ENCODE measurements at regions not wholly inside any gene's neighbourhood (a gene's known extent, or its start where the extent isn't known, plus 50 kb on each side); places are given as distances from the start of the nearest gene placed in this dataset.

DNA sequence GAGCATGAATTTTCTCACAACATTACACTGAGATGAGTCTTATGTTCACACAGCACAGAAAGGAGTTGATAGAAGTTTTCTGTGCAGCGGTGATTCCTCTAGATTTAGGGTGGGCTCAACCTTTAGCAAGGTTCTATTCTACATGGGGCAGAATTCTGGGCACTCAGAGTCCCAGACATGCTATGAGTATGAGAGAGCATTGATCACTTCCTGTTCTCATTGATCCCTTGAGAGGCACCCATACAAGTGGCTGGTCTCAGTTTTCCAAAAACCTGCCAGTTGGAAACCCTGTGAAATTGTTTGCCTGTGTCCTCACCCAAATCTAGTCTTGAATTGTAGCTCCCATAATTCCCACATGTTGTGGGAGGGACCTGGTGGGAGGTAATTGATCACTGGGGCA is 112.5 kb upstream of the NR2F2 start:
- WGBS (ENCODE audit: extremely low coverage, insufficient coverage, low lambda C conversion rate) = no CpG with 5 or more reads among the region's 1 CpG
- Histone ChIP-seq H3K56ac (ENCODE audit: low read length) (no peak overlapping the region), H3K79me2 (ENCODE audit: control insufficient read depth, insufficient read depth, low read length) (no peaks in the 10 kb centered on the region), H3K9ac (ENCODE audit: low read length) (no peak overlapping the region), H3K79me1 (ENCODE audit: low read length) (no peaks in the 10 kb centered on the region), H4K8ac (ENCODE audit: low read depth, low read length) (no peak overlapping the region), H3K4me3 (ENCODE audit: low read length) (no peak overlapping the region), H3K27ac (ENCODE audit: low read depth, low read length) (no peak overlapping the region), H3K4me2 (ENCODE audit: low read length) (no peak overlapping the region), H2BK15ac (replicated peaks; ENCODE audit: low read depth) (no peak overlapping the region), H4K5ac (ENCODE audit: low read length) (no peak overlapping the region), H3K36me3 (ENCODE audit: control insufficient read depth, insufficient read depth, low read length) (no peaks in the 10 kb centered on the region), H3K4ac (ENCODE audit: low read depth, low read length) (no peak overlapping the region), H3K23ac (ENCODE audit: low read length) (no peak overlapping the region), H3K27me3 (ENCODE audit: insufficient read depth, low read length, poor library complexity) (no peaks in the 10 kb centered on the region), H2BK5ac (ENCODE audit: low read length) (no peak overlapping the region), H2BK120ac (ENCODE audit: low read depth, low read length) (no peak overlapping the region), H3K4me1 (ENCODE audit: control insufficient read depth, low read depth, low read length) (no peaks in the 10 kb centered on the region), H3K18ac (ENCODE audit: low read length) (no peak overlapping the region), H2AK5ac (ENCODE audit: low read length) (no peak overlapping the region)
- no peak for DNase-seq

DNA sequence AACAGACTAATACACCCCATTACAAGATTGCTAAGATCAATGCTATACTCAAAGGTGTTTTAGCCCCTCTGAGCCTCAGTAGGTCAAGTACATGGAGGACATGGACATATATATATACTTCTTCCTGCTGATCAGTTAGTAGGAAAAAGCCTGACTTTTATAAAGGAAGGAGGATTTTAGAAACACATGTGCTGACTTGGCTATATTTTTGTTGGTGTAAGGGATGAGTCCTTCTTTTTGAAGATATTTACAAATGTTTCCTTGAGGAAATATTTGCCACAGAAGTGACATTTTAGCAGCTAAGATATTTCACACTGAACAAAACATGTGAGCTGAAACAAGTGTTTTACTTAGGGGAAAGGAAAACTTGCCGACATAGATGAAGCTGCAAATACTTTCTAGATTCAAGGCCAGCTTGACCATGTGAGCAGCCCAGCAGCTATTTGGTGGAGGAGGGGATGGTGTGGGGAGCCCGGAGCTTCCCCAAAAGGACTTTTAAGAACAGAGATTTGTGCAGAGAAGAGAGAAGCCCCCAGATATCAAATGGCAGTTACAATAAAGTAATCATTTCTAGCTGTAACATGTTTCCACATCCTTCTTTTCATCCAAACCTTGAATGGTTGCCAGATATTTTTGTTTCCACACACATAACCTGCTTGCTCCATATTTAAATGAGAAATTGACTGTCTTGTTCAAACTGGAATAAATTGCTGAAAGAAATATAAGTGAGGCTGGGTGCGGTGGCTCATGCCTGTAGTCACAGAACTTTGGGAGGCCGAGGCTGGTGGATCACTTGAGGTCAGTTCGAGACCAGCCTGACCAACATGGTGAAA is 111.7 kb upstream of the NR2F2 start:
- H3K4me1 ChIP-seq (ENCODE audit: control insufficient read depth, low read depth, low read length) = no peaks in the 10 kb centered on the region
- no peaks in the 10 kb centered on the region for H3K79me2 ChIP-seq (ENCODE audit: control insufficient read depth, insufficient read depth, low read length)
- H3K4me2 ChIP-seq (ENCODE audit: low read length) = no peak overlapping the region
- H4K5ac ChIP-seq (ENCODE audit: low read length) = no peak overlapping the region
- H3K9ac ChIP-seq (ENCODE audit: low read length) = no peak overlapping the region
- no CpG with 5 or more reads among the region's 5 CpGs for WGBS (ENCODE audit: extremely low coverage, insufficient coverage, low lambda C conversion rate)
- no peak overlapping the region for H3K23ac ChIP-seq (ENCODE audit: low read length)
- no peak for DNase-seq
- no peak overlapping the region for H3K27ac ChIP-seq (ENCODE audit: low read depth, low read length)
- no peaks in the 10 kb centered on the region for H3K79me1 ChIP-seq (ENCODE audit: low read length)
- no peak overlapping the region for H2BK120ac ChIP-seq (ENCODE audit: low read depth, low read length)
- no peaks in the 10 kb centered on the region for H3K27me3 ChIP-seq (ENCODE audit: insufficient read depth, low read length, poor library complexity)
- no peak overlapping the region for H3K56ac ChIP-seq (ENCODE audit: low read length)
- no peak overlapping the region for H4K8ac ChIP-seq (ENCODE audit: low read depth, low read length)
- no peaks in the 10 kb centered on the region for H3K36me3 ChIP-seq (ENCODE audit: control insufficient read depth, insufficient read depth, low read length)
- H2BK5ac ChIP-seq (ENCODE audit: low read length) = no peak overlapping the region
- no peak overlapping the region for H3K18ac ChIP-seq (ENCODE audit: low read length)
- H2AK5ac ChIP-seq (ENCODE audit: low read length) = no peak overlapping the region
- H2BK15ac ChIP-seq (replicated peaks; ENCODE audit: low read depth) = no peak overlapping the region
- no peak overlapping the region for H3K4ac ChIP-seq (ENCODE audit: low read depth, low read length)
- H3K4me3 ChIP-seq (ENCODE audit: low read length) = no peak overlapping the region

DNA sequence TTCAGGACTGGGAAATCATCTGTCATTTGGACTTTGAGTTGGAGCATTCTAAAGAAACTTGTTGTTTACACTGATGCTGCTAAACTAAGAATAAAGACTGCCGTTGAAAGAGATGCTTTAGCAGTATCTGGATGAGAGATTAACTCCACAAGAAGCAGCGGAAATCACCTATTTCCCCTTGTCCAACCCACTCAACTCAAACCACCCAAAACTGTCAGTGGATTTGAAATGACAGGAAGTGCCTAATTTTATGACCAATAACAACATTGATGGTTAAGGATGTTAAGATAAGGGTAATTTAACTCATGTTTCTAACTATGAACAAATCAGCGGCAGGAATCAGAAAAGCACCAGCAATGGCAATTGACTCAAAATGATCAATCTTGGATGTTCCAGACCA is 110.8 kb upstream of the NR2F2 start:
- Histone ChIP-seq H2BK5ac (ENCODE audit: low read length) (no peak overlapping the region), H3K27me3 (ENCODE audit: insufficient read depth, low read length, poor library complexity) (no peaks in the 10 kb centered on the region), H4K8ac (ENCODE audit: low read depth, low read length) (no peak overlapping the region), H3K27ac (ENCODE audit: low read depth, low read length) (no peak overlapping the region), H4K5ac (ENCODE audit: low read length) (no peak overlapping the region), H2BK15ac (replicated peaks; ENCODE audit: low read depth) (no peak overlapping the region), H3K23ac (ENCODE audit: low read length) (no peak overlapping the region), H3K4ac (ENCODE audit: low read depth, low read length) (no peak overlapping the region), H2AK5ac (ENCODE audit: low read length) (no peak overlapping the region), H3K18ac (ENCODE audit: low read length) (no peak overlapping the region), H3K79me2 (ENCODE audit: control insufficient read depth, insufficient read depth, low read length) (no peaks in the 10 kb centered on the region), H3K56ac (ENCODE audit: low read length) (no peak overlapping the region), H3K4me1 (ENCODE audit: control insufficient read depth, low read depth, low read length) (no peaks in the 10 kb centered on the region), H3K9ac (ENCODE audit: low read length) (no peak overlapping the region), H2BK120ac (ENCODE audit: low read depth, low read length) (no peak overlapping the region), H3K36me3 (ENCODE audit: control insufficient read depth, insufficient read depth, low read length) (no peaks in the 10 kb centered on the region), H3K4me3 (ENCODE audit: low read length) (no peak overlapping the region), H3K79me1 (ENCODE audit: low read length) (no peaks in the 10 kb centered on the region), H3K4me2 (ENCODE audit: low read length) (no peak overlapping the region)
- DNase-seq = no peak
- WGBS (ENCODE audit: extremely low coverage, insufficient coverage, low lambda C conversion rate) = no CpG with 5 or more reads among the region's 3 CpGs

DNA sequence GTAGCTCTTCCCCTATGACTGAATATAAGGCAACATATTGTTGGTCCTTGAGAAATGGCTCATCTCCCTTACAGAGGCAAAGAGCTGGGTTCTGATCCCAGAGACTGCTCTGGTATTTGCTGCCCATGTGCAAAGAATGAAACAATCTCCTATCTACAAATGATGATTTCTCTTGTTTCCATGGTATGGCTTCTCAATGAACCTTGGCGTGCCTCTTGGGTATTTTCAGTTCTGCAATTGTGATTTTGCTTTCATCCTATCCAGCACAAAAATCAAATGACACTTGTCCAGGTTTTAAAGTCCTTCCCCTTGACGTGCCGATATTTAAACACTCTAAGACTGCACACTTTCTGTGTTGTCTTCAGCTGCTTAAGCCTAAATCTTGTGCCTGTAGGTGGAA is 109.8 kb upstream of the NR2F2 start:
- Histone ChIP-seq H3K18ac (ENCODE audit: low read length) (no peak overlapping the region), H3K36me3 (ENCODE audit: control insufficient read depth, insufficient read depth, low read length) (no peaks in the 10 kb centered on the region), H3K56ac (ENCODE audit: low read length) (no peak overlapping the region), H4K5ac (ENCODE audit: low read length) (no peak overlapping the region), H3K4me2 (ENCODE audit: low read length) (no peak overlapping the region), H3K79me2 (ENCODE audit: control insufficient read depth, insufficient read depth, low read length) (no peaks in the 10 kb centered on the region), H3K79me1 (ENCODE audit: low read length) (no peaks in the 10 kb centered on the region), H4K8ac (ENCODE audit: low read depth, low read length) (no peak overlapping the region), H3K23ac (ENCODE audit: low read length) (no peak overlapping the region), H3K4me3 (ENCODE audit: low read length) (no peak overlapping the region), H2BK5ac (ENCODE audit: low read length) (no peak overlapping the region), H3K4me1 (ENCODE audit: control insufficient read depth, low read depth, low read length) (no peaks in the 10 kb centered on the region), H3K27me3 (ENCODE audit: insufficient read depth, low read length, poor library complexity) (no peaks in the 10 kb centered on the region), H3K9ac (ENCODE audit: low read length) (no peak overlapping the region), H2AK5ac (ENCODE audit: low read length) (no peak overlapping the region), H2BK15ac (replicated peaks; ENCODE audit: low read depth) (no peak overlapping the region), H3K27ac (ENCODE audit: low read depth, low read length) (no peak overlapping the region), H3K4ac (ENCODE audit: low read depth, low read length) (no peak overlapping the region), H2BK120ac (ENCODE audit: low read depth, low read length) (no peak overlapping the region)
- no CpG with 5 or more reads among the region's 3 CpGs for WGBS (ENCODE audit: extremely low coverage, insufficient coverage, low lambda C conversion rate)
- no peak for DNase-seq

DNA sequence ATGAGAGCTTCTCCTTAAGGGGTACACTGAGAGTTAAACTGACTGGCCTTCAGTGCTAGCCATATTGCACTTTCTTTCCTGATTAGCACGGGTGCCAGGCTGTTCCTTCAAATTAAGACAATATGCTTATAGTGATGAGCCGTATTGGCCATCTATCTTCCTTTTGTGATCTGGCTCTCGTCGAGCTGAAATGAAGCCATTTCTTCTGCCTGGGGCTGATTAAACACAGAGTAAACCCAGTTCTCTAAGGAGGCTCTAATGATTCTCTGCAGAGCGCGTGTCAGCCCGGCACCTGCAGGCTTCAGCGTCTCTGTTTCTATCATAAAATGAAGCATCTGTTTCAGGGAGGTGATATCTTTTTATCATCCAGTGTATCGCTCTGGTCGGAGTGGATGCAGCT is 107.5 kb upstream of the NR2F2 start:
- Histone ChIP-seq H3K18ac (ENCODE audit: low read length) (no peak overlapping the region), H3K9ac (ENCODE audit: low read length) (no peak overlapping the region), H3K4me2 (ENCODE audit: low read length) (no peak overlapping the region), H3K27me3 (ENCODE audit: insufficient read depth, low read length, poor library complexity) (no peaks in the 10 kb centered on the region), H4K8ac (ENCODE audit: low read depth, low read length) (no peak overlapping the region), H3K79me2 (ENCODE audit: control insufficient read depth, insufficient read depth, low read length) (no peaks in the 10 kb centered on the region), H3K4me3 (ENCODE audit: low read length) (no peak overlapping the region), H2AK5ac (ENCODE audit: low read length) (no peak overlapping the region), H3K79me1 (ENCODE audit: low read length) (no peaks in the 10 kb centered on the region), H2BK5ac (ENCODE audit: low read length) (no peak overlapping the region), H3K23ac (ENCODE audit: low read length) (no peak overlapping the region), H2BK15ac (replicated peaks; ENCODE audit: low read depth) (no peak overlapping the region), H3K4me1 (ENCODE audit: control insufficient read depth, low read depth, low read length) (no peaks in the 10 kb centered on the region), H4K5ac (ENCODE audit: low read length) (no peak overlapping the region), H2BK120ac (ENCODE audit: low read depth, low read length) (no peak overlapping the region), H3K36me3 (ENCODE audit: control insufficient read depth, insufficient read depth, low read length) (no peaks in the 10 kb centered on the region), H3K56ac (ENCODE audit: low read length) (no peak overlapping the region), H3K4ac (ENCODE audit: low read depth, low read length) (no peak overlapping the region), H3K27ac (ENCODE audit: low read depth, low read length) (no peak overlapping the region)
- no CpG with 5 or more reads among the region's 10 CpGs for WGBS (ENCODE audit: extremely low coverage, insufficient coverage, low lambda C conversion rate)
- DNase-seq = no peak

DNA sequence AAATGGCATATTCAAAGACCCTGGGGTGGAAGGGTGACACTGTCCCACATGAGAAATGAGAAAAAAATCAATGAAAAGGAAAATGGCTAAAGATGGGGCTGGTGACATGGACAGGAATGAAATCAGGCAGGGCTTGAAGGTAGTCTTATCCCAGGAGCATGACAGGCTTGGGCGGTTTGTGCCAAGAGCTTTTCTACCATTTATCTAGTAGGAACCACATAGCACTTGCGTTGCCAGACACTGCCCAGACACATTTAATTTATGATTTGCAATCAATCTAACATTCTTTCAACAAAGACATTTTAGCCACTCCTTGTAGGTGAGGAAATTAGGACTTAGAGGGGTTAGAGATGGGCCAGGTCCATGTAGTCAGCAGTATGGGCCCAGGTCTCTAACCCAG is 106.6 kb upstream of the NR2F2 start:
- no peak overlapping the region for H3K27ac ChIP-seq (ENCODE audit: low read depth, low read length)
- no peaks in the 10 kb centered on the region for H3K79me2 ChIP-seq (ENCODE audit: control insufficient read depth, insufficient read depth, low read length)
- no peak for DNase-seq
- no CpG with 5 or more reads among the region's 2 CpGs for WGBS (ENCODE audit: extremely low coverage, insufficient coverage, low lambda C conversion rate)
- no peaks in the 10 kb centered on the region for H3K79me1 ChIP-seq (ENCODE audit: low read length)
- no peak overlapping the region for H3K18ac ChIP-seq (ENCODE audit: low read length)
- H3K4ac ChIP-seq (ENCODE audit: low read depth, low read length) = no peak overlapping the region
- H3K56ac ChIP-seq (ENCODE audit: low read length) = no peak overlapping the region
- no peaks in the 10 kb centered on the region for H3K27me3 ChIP-seq (ENCODE audit: insufficient read depth, low read length, poor library complexity)
- no peak overlapping the region for H2AK5ac ChIP-seq (ENCODE audit: low read length)
- H3K4me1 ChIP-seq (ENCODE audit: control insufficient read depth, low read depth, low read length) = no peaks in the 10 kb centered on the region
- H3K23ac ChIP-seq (ENCODE audit: low read length) = no peak overlapping the region
- H3K4me3 ChIP-seq (ENCODE audit: low read length) = no peak overlapping the region
- H2BK120ac ChIP-seq (ENCODE audit: low read depth, low read length) = no peak overlapping the region
- H3K36me3 ChIP-seq (ENCODE audit: control insufficient read depth, insufficient read depth, low read length) = no peaks in the 10 kb centered on the region
- no peak overlapping the region for H4K8ac ChIP-seq (ENCODE audit: low read depth, low read length)
- no peak overlapping the region for H3K9ac ChIP-seq (ENCODE audit: low read length)
- H2BK15ac ChIP-seq (replicated peaks; ENCODE audit: low read depth) = no peak overlapping the region
- no peak overlapping the region for H4K5ac ChIP-seq (ENCODE audit: low read length)
- H3K4me2 ChIP-seq (ENCODE audit: low read length) = no peak overlapping the region
- no peak overlapping the region for H2BK5ac ChIP-seq (ENCODE audit: low read length)
